ENCODE measurements at regions not wholly inside any gene's neighbourhood (a gene's known extent, or its start where the extent isn't known, plus 50 kb on each side); places are given as distances from the start of the nearest gene placed in this dataset.
"Not testable (repeated sequence)": the region's sequence is repeated elsewhere in the genome, so short reads cannot be mapped to it uniquely, and the experiment has no call there.

DNA sequence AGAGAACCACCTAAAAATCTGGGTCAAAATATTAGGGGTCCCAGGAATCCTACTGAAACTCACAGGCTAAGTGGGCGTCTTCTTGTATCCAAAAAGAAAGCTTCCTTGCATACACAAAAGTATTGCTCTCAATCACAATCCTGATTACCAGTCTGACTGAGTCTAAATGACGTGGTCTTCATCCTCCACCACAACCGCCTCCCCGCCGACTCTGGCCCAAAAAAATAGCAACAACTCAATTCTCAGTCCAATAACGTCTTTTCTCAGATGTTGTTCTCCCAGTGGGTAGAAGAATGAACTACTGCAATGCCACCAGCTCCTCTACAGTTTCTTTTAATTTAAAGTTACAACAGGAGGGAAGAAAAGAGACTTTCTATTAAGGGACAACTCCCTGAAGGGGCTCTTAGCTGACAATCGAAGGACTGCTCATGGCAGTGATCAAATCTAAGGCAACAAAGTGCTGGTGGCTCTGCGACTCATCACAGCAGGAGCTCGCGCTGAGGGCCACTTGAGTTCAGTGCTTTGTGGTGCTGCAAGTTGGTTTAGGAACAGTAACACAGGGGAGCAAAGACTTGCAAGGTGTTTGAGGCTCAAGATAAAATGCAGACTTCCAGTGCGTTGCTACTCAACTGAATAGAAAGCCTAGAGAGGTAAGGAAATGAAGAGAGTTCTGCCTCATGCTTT, 394.1 kb downstream of the BCAT1 start:
- DNase-seq: peak; percentile 31

DNA sequence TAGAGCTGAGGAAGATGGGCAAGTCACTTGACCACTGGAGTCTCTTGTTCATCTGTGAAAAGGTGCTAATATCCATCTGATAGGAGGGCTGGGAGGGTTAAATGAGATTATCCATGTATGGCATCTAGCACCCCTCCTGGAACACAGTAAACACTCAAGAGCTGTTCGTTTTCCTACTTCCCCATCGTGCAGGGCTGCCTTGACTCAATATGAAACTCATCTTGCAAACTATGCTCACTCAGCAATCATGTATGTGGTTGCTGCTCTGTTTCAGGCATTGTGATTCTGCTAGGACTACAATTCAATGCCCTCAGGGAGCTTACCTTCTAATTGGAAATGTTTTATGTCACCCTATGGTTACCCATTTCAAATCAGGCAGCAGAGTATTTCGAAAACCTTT, 395.6 kb downstream of the BCAT1 start:
- no peak for DNase-seq

DNA sequence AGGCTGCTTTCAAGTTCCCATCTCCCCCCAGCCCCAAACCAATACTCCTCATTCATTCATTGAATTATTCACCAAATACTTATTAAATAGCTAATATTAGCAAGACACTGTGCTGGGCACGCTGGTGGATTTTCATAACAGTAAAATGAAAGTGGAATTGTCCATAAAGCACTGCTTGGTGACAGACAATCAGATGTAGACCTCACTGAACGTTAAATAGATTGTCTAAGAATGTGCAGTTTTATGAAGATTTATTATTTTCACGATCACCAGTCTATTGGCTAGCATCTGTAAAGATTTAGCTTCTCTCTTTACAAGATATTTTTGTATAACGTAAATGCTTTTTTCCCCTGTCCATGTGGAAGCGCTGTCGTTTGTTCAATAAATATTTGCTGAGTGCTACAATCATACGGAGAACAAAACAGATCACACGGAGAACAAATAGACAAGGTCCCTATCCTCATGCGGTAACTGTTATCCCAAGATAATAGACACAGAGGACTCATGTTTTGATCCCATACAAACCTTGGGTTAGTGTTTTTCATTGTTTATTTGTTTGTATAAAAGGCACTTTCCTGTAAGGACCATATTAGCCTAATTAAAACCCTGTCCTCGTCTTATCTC, 397.6 kb downstream of the BCAT1 start:
- no peak for DNase-seq

DNA sequence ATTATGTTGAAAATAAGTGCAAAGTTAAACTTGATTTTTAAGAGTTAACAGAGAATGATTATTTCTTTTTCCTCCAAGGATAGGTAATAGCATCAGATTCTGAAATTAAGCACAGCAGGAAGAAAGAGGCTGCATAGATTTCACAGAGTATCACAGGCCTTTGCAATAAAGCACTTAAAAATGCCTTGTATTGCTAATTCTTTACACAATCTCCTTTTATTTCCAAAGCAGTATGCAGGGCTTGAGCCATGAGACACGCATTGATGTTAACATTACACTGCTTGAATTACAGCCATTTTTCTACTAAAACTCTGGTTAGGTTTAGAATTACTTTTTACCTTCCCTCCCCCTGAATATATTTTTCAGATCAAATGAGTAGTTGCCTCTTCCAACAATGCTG, 398.3 kb downstream of the BCAT1 start:
- DNase-seq: no peak

DNA sequence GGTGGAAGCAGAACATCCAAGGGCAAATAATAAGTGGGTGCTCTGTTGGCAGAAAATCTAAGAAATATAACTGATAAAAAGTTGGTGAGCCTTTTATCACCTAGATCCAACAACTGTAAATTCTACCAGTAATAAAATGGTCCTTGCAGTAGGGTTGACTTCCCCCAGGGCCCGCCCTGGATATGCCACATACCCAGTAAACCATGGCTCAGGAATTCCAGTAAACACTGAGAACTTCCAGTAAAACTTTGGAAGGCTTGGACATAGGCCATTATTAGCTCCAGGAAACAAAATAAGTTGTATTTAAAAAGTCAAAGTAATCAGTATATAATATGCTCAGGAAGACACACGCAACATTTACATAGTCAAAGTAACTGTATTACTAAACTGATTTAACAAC, 402.2 kb downstream of the BCAT1 start:
- DNase-seq: no peak

DNA sequence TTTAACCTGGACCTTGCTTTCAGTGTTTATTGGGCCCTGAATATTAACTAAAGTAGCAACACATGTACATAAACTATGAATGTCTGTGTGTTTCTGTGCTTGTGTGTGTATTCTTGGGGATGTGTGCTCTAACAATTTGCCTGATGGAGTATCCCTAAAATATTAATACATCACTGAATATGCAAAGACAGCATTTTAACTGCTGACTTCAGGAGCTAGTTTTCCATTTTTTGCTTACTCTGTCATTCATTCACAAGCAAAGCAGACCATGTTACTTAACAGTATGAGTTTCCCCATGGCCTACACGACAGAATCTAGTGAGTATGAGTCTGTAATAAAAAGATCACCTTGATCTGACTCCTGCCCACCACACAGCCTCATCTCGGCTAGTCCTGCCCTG, 402.8 kb downstream of the BCAT1 start:
- no peak for DNase-seq

DNA sequence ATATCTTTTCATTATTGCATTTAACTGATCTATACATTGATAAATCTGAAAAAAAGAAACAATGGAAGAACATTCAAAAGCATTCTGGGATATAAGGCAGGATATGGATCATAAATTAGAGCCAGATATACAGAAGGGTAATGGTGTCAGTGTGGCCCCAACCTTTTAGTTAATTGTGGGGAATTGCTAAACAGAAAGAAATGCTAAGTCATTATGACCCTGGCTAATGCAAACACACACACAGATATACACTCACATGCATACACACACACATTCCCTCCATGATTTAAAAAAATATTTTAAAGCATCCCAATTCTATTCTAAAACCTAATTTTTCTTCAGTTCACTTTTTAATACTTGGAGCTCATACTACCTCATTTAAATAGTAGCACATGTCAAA, 404.5 kb downstream of the BCAT1 start:
- no peak for DNase-seq

DNA sequence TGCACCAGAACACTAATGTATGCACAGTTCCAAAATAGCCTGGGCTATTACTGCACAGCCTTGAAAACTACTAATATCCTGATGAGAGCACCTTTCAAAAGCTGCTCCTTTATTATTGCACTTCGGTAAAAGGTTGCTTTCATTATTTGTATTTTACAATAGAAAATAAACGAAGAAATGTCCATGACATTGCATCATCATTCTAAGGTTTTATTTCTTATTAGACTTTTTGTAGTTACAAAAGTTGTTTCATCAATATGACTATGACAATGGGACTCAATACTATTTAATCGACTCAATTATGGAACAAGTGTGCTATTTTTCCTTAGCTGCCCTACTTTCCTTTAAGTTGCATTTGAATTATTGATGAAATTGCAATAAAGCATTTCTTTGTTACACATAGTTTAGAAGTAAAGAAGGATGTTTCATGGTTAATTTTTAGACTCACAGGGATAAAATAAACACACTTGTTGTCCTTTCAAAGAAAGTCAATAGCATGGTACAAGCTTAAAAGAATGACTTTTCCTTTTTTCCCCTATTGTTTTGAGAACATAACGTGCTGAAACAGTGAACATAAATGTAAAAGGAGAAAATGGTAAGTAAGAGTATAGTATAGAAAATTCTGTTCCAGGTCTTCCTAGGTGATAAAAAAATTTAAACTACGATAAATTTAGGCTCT, 407.6 kb downstream of the BCAT1 start:
- DNase-seq: no peak

DNA sequence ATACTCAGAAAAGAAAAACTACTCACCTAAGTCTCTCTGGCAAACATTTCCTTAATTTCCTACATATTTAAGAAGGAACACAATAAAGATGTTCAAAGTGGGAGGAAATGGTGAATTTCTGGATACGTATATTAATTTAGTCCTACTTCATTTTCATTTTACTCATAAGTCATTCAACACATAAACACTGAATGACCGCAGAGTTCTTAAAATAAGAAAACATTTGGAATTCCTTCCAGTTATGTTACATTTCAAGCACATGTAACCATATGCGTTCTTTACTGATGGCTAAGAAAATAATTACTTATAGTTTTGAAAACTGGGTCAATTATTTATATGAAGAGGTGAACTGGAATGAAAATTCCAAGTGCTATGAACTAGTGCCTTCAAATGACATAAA, 409.3 kb downstream of the BCAT1 start:
- DNase-seq: no peak

DNA sequence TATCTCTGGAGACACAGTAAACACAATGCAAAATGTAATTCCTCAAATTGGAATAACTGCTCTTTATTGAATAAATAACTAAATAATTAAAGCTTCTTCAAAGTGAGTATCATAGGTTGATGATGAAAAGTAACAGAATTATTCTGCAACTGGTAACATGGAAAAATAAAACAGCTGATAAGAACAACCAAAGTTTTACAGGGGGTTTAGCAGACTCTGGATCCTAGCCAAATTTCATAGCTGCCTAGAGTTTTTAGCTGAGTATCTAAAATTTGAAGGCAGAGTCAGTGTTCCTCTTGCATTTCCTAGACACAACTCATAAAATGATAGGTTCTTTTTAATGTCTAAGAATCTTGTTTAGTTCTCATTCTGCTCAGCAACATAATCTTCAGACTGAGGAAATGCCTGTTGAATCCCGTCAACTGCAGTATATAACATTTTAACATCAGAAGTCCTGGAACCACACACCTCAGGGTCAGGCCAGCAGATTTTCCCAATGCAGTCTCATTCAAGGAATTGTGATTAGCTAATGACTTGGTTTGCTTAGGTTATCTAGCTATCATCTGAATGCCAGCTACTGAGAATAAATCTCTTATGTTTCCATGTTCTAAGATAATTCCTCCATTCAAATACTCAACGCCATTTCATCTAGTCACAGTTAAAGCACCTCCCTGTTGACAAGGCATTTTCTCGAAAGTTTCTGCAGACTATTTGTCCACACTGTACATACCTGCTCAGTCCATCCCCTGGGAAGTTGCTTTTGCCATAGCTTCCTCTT, 411.6 kb downstream of the BCAT1 start:
- no peak for DNase-seq

DNA sequence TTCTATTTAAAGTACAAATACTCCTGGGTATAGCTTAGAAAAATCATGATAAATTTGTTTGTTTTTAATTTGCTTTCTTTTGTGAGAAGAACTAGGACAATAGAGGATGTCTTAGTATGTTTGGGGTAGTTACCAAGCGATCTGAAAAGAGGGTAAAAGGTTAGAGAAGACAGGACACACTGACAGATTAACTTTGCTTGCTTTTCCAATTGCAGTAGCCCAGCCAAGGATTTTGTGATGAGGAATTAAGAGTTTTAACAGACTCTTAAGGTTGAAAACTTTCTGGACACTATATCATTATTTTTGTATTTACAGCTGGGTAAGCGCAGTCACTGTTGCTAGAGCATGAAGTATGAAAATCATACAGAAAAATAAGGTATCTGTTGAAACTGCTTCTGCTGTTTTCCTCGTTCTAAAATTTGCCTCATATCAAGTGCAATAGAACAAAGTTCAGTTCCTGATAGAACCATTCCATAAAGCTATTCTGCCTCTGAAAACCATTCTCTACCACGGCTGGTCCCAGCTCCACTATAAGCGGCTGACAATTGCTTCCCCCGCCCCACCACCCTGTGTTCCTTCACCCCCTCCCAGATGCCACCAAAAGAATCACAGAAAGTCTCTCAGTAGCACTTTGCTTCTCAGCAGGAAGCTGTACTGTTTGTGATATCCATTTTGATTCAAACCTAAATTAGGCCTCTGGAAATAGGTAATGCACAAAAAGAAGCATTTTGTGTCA, 413.4 kb downstream of the BCAT1 start:
- no peak for DNase-seq

DNA sequence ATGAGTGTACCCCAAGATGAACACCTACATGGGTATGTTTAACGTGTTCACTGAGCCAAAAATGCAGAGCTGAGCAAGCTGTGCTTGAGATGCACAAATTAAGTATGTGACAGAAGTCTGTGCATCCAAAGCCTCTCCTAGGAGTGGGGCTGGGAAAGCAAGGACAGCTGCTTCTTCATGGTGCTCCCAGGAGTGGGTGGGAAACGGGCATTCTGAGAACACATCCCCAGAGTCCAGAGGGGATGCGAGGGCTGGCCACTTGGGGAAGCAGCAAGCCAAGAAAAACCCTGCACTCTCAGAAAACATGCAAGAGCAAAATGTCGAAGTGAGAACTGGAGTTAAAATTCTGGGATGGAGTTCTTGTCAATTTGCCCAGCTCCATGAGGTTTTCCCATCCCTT, 414.3 kb downstream of the BCAT1 start:
- no peak for DNase-seq

DNA sequence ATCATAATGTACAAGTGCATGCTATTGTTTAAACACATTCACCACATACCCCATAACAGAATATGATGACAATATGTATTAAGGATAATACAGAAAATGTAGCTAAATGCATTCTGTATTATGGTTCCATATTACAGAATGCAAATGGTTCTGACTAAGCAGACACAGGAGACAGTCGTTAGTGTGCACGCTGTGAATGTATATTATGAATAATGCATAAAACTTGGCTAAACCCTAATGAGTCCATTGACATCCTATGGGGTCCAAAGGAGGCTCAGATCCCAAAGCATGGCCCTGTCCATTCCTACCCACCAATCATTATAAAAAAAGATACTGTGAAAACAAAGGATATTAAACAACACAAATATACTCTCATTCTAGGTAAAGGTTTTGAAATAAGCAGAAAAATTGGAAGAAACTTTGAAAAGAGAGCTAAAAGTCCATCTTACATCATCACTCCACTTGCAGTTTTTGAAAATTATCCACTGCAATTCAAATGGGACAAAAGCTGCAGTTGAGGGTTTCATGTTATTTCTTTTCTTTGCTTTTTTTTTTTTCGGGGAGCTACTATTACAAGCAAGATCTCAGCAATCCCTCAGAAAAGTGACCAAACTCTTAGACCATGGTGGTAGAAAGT, 415.1 kb downstream of the BCAT1 start:
- DNase-seq: no peak

DNA sequence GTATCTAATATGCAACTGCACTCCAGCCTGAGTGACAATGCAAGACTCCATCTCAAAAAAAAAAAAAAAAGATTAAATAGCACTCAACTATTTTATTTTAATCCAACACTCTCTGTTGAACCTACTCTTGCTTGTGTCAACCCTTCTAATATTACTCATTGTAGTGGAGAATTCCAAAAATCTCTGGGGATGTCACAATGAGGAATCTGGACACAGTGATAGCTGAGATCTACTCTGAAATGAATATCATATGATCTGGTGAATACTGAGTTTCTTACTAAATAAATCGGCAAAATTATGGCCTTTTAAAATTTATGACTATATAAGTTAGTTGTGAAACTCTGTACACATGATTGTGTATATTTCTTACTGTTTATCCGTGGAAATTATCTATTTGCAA, 418.2 kb downstream of the BCAT1 start:
- DNase-seq: no peak

DNA sequence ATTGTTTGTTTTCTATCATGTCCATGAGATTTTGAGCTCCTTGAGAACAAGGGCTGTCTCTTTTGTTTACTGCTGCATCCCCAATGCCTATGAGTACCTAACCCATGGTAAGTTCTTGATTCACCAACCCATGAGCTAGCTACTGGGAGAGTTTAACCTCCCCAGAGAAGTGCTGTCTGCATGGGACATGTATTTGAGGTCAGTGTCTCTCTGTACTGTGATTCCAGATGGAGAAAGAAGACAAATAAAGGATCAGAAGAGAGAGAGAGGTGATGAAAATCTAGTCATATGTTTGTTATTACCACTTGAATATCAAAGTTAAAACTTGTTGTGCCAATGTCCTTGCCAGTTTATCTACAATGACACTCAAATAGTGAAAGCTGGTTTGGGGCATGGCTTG, 421.8 kb downstream of the BCAT1 start:
- no peak for DNase-seq

DNA sequence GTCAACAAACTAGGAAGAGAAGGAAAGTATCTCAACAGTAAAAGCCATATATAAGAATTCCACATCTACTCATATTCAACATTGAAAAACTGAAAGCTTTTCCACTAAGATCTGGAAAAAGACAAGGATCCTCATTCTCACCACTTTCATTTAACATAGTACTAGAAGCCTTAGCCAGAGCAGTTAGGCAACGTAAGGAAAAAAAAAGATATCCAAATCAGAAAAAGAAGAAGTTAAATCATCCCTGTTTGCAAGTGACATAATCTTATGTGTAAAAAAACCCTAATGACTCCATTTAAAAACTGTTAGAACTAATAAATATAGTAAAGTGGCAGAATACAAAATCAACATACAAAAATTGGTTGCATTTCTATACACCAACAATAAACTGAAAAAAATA, 426.2 kb downstream of the BCAT1 start:
- DNase-seq: no peak

DNA sequence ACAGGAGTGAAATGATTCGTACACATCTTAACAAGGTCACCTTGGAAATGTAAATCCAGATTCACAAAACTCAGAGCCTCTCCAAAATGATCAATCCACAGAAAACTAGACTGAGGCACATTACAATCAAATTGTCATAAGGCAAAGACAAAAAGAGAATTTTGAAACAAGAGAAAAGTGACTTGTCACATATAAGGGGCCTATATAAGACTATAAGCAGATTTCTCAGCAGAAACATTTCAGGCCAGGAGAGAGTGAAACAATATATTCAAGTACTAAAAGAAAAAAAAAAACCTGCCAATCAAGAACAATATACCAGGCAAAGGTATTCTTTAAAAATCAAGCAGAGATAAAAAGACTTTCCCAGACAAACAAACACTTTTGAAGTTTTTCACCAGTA, 429.1 kb downstream of the BCAT1 start:
- DNase-seq: no peak

DNA sequence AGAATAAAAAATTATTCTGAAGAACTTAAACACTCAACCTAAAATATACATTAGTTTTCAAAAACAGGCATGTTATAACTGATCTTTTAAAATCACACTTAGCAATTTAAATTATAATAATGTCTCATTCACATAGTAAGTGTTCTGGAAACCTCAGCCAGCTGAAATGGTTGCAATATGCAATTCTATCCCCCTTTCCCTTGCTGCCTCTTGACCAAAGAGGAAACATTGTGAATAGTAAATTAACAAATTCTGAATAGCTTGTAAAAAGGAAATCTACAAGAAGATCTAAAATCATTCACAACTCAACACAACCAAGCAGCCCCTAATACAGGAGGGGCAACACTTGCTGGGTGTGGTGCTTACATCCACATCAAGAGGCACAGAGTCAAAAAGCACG, 431.9 kb downstream of the BCAT1 start:
- no peak for DNase-seq

DNA sequence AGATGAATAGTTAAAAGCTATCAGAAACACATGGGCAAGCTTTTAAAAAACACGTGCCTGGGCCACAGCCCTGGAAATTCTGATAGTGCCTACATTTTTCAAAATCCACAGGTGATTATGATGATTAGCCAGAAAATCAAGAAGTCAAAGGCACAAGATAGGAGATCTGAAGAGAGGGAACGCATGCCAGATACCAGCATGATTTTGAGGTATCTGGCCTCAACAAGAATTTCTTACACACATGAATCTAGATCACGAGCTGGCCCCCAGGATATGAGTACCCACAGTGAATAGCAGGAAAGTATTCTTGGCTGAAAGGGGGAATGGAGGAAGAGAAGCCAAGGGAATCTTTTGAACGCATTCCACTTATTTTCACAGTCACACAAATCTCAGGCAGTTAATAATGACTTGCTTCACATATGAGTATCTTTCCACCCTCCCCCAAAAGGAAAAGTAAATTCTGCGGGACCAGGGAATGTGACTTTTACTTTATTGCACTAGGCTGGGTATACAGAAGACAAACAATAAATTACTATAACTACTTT, 438.2 kb downstream of the BCAT1 start:
- no peak for DNase-seq

DNA sequence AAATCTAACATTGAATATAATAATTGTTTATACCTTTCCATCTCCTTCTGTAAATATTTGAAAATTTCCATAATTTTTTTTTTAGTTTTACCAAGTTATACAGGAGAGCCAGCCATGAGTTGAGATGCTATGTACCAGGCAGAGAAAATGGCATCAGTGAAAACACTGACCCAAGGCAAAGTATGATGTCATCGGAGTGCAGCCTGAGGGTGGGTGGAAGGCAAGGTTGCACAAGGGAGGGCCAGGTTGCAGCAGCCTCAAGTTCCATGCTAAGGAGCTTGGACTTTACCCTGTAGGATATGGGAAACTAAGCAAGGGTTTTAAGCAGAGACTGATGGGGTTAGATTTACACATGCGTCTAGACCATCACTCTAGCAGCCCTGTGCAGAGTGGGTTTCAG, 441.1 kb downstream of the BCAT1 start:
- no peak for DNase-seq

DNA sequence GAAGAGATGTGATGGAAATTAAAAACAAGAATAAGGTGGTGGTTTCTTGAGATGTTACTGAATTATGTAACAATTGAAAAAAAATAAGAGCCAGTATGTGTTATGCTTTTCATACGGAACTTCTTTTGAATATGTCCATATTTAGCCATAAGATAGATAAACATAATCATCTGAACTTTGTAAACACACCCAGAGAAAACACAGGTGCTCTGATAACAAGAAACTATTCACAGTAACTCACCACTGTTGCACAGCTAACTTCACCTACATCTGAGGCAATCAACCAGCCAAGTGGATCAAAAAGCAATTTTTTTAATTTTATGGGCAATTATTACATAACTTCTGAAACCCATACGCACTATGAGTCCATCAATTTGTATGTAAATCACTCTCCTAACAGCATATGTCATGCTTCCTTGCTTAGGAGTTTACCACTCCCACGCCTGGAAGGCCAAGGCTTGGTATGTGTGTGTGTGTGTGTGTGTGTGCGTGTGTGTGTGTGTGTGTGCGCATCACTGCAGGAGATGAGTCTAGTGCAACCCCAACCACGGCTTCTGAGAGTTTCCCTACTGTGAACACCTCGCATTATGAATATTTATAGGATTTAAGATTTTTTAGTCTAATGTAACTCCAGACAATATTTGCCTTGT, 443.4 kb downstream of the BCAT1 start:
- DNase-seq: no peak

DNA sequence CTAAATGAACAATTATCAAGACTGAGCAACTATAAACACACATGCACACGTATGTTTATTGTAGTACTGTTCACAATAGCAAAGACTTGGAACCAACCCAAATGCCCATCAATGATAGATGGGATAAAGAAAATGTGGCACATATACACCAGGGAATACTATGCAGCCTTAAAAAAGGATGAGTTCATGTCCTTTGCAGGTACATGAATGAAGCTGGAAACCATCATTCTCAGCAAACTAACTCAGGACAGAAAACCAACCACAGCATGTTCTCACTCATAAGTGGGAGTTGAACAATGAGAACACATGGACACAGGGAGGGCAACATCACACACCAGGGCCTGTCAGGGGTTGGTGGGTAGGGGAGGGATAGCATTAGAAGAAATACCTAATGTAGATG, 445.4 kb downstream of the BCAT1 start:
- not testable (repeated sequence) for DNase-seq

All from NCI-H2107 (cell line).